Cerebellar cortex (tissue), 1 donor: ENCODE measurements at regions not wholly inside any gene's neighbourhood (a gene's known extent, or its start where the extent isn't known, plus 50 kb on each side); places are given as distances from the start of the nearest gene placed in this dataset.
"Not testable (repeated sequence)": the region's sequence is repeated elsewhere in the genome, so short reads cannot be mapped to it uniquely, and the experiment has no call there.

Experiments used
- DNase-seq: peaks from one replicate; pipeline ENCODE4 v3.0.0-alpha.2; 2015; ENCODE audit warnings: low spot score

- not testable (repeated sequence) for DNase-seq
Measured at GRCh38 chr6:84821314-84821713, 56.9 kb upstream of the TBX18 start.

DNA sequence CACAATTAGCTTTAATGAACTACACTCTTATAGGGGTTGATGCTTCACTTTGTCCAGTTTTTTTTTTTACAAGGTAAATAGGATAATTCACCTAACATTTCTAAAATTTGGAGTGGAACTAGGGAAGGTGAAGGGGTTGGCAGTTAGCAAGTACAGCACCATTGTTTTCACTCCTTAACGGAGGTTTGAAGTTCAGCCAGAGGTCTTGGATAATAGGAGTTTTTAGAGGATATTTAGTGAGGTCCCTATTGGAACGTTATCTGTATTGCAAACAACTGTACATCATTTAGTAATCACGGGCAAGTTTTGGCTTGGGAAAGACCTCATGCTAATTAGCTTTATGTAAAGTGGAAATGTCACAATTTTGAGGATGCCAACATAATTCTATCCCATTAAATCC is 52.3 kb upstream of the TBX18 start:
- no peak for DNase-seq

DNA sequence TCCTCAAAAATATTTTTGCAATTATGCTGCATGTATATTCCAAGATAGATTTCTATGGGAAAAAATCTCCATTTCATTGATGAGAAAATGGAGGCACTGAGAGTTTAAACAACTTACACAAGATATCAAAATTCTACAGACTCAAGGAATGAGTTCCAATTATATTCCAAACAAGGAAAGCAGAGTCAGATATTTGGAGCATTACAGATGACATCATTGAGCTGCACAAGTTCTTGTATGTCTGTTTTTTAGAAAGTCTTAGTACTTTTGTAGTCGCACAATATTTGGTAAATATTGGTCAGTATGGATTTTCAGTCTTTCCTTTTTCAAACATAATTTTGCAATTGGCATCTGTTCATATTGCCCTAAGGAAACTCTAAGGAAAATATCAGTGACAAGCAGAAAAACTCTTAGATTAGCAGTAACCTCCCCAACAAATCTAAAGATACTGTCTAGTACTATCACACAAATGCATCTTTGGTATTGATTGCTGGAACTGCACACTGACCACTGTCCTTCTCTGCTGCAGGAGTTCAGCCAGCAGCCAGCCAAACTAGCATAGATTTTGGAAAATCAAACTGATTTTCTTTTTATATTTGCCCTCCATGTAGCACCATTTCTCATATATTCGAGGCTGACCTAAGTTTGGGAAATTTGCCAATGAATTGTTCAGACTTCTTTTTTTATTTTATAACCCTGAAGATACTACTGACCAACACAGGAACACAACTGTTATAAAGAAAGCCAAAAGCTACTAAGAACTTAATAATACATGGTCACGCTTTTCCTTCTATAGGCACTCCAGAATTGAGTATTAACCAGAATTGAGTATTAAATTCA is 51.7 kb upstream of the TBX18 start:
- no peak for DNase-seq
